Thyroid gland (tissue), 4 donors: ENCODE measurements at regions not wholly inside any gene's neighbourhood (a gene's known extent, or its start where the extent isn't known, plus 50 kb on each side); places are given as distances from the start of the nearest gene placed in this dataset.

Experiments
- DNase-seq, 2 donors: peaks; one replicate each; pipeline ENCODE4 v3.0.0-alpha.2; 2019
- H3K27ac ChIP-seq, 3 donors: fragments of 200-600 bp; sonication (generic); 1 replicate in 2 of 3; 2 replicates in 1 of 3; pipeline ENCODE4 v1.5.1; 2016 to 2019; ENCODE audit warnings: mild to moderate bottlenecking in 1 of 3, moderate library complexity in 1 of 3
- H3K27me3 ChIP-seq: fragments of 200-600 bp; sonication (generic); one replicate; pipeline ENCODE4 v1.5.1; 2019
- H3K36me3 ChIP-seq, 2 donors: fragments of 200-600 bp; sonication (generic); one replicate each; pipeline ENCODE4 v1.5.1; 2016 to 2019
- H3K4me1 ChIP-seq, 2 donors: fragments of 200-600 bp; sonication (generic); one replicate each; pipeline ENCODE4 v1.5.1; 2017 to 2019
- H3K4me3 ChIP-seq, 3 donors: fragments of 200-600 bp; sonication (generic); replicated peaks in 1 of 3; 1 replicate in 2 of 3; 2 replicates in 1 of 3; pipeline ENCODE4 v1.5.1; 2016; ENCODE audit warnings: mild to moderate bottlenecking in 1 of 3
- H3K9me3 ChIP-seq: fragments of 200-600 bp; sonication (generic); one replicate; pipeline ENCODE4 v1.5.1; 2017
- CTCF ChIP-seq, 6 experiments: fragments of 200-600 bp in 3 of 6; fragments of 450-650 bp in 3 of 6; sonication (generic) in 3 of 6; IDR thresholded peaks; one replicate each; pipeline ENCODE4 v1.5.1; 2016 to 2019; ENCODE audit warnings: antibody characterized with exemption in 6 of 6, mild to moderate bottlenecking in 2 of 6, inconsistent platforms in 1 of 6, moderate library complexity in 1 of 6
- POLR2A ChIP-seq, 2 donors: fragments of 450-650 bp; IDR thresholded peaks; one replicate each; pipeline ENCODE4 v1.6.1; 2017; ENCODE audit warnings: antibody characterized with exemption in 2 of 2, mild to moderate bottlenecking in 2 of 2, moderate library complexity in 1 of 2
- WGBS, 2 donors: methylation state at CpG; one replicate each; pipeline ENCODE4 v1.1.5; 2017; 5-methylcytosine and 5-hydroxymethylcytosine counted together
- intact Hi-C: fragments of 100-400 bp; cut with DNase I; formaldehyde crosslinking; loops from one replicate; pipeline ENCODE4 v1.15.1; 2023

- no peak for DNase-seq
Observed at GRCh38 chr15:88403351-88403791, 63.8 kb downstream of the MRPL46 start.

GRCh38 chr15:88401996-88402656, 65.1 kb downstream of the MRPL46 start:
- H3K27me3 ChIP-seq: no peaks in the 10 kb centered on the region
- intact Hi-C loops: no loop called here
- no peak for TF ChIP-seq POLR2A (IDR thresholded peaks at IDR 0.05)
- TF ChIP-seq CTCF (IDR thresholded peaks at IDR 0.05): no peak
- H3K4me1 ChIP-seq: no peaks in the 10 kb centered on the region
- no peak overlapping the region for H3K27ac ChIP-seq
- H3K9me3 ChIP-seq: no peaks in the 10 kb centered on the region
- no peak overlapping the region for H3K4me3 ChIP-seq
- no peaks in the 10 kb centered on the region for H3K36me3 ChIP-seq
- WGBS, 2 donors: 53 to 54% methylated on average over 10 of the region's 10 CpGs
- no peak for DNase-seq

More at GRCh38 chr15:88403351-88403791, 63.8 kb downstream of the MRPL46 start:
- H3K36me3 ChIP-seq: no peaks in the 10 kb centered on the region
- intact Hi-C loops: no loop called here
- H3K27me3 ChIP-seq: no peaks in the 10 kb centered on the region
- TF ChIP-seq POLR2A (IDR thresholded peaks at IDR 0.05): no peak
- TF ChIP-seq CTCF (IDR thresholded peaks at IDR 0.05): no peak
- H3K4me3 ChIP-seq: no peak overlapping the region
- H3K4me1 ChIP-seq: no peaks in the 10 kb centered on the region
- no peak overlapping the region for H3K27ac ChIP-seq
- H3K9me3 ChIP-seq: no peaks in the 10 kb centered on the region
- WGBS, 2 donors: 42 to 52% methylated on average over 9 of the region's 9 CpGs

GRCh38 chr15:88401251-88401995, 65.8 kb downstream of the MRPL46 start:
- H3K36me3 ChIP-seq: no peaks in the 10 kb centered on the region
- no peaks in the 10 kb centered on the region for H3K9me3 ChIP-seq
- no peak overlapping the region for H3K4me3 ChIP-seq
- no peaks in the 10 kb centered on the region for H3K4me1 ChIP-seq
- WGBS, 2 donors: 44 to 48% methylated on average over 13 of the region's 13 CpGs
- no peak overlapping the region for H3K27ac ChIP-seq
- TF ChIP-seq CTCF (IDR thresholded peaks at IDR 0.05) (no peak), POLR2A (IDR thresholded peaks at IDR 0.05) (no peak)
- no peak for DNase-seq
- intact Hi-C loops: no loop called here
- H3K27me3 ChIP-seq: no peaks in the 10 kb centered on the region

- no peaks in the 10 kb centered on the region for H3K4me1 ChIP-seq
- intact Hi-C loops: no loop called here
- no peak overlapping the region for H3K4me3 ChIP-seq
- H3K27me3 ChIP-seq: no peaks in the 10 kb centered on the region
- TF ChIP-seq POLR2A (IDR thresholded peaks at IDR 0.05) (no peak), CTCF (IDR thresholded peaks at IDR 0.05) (no peak)
- no peaks in the 10 kb centered on the region for H3K36me3 ChIP-seq
- no peak for DNase-seq
- no peaks in the 10 kb centered on the region for H3K9me3 ChIP-seq
- 59 to 71% methylated on average over 6 of the region's 6 CpGs for WGBS, 2 donors
- H3K27ac ChIP-seq: no peak overlapping the region
Observed at GRCh38 chr15:88400591-88401250, 66.5 kb downstream of the MRPL46 start.

GRCh38 chr15:88400084-88400483, 67.1 kb downstream of the MRPL46 start:
- TF ChIP-seq CTCF (IDR thresholded peaks at IDR 0.05) (no peak), POLR2A (IDR thresholded peaks at IDR 0.05) (no peak)
- H3K27ac ChIP-seq: no peak overlapping the region
- intact Hi-C loops: no loop called here

More at GRCh38 chr15:88400084-88400483, 67.1 kb downstream of the MRPL46 start:
- H3K4me3 ChIP-seq: no peak overlapping the region
- 66 to 85% methylated on average over 5 of the region's 5 CpGs for WGBS, 2 donors
- no peaks in the 10 kb centered on the region for H3K36me3 ChIP-seq
- H3K27me3 ChIP-seq: no peaks in the 10 kb centered on the region
- no peak for DNase-seq
- H3K4me1 ChIP-seq: no peaks in the 10 kb centered on the region
- no peaks in the 10 kb centered on the region for H3K9me3 ChIP-seq
